CD4-positive, alpha-beta T cell treated with Interleukin-15 for 4 hours (primary cell): ENCODE measurements at regions not wholly inside any gene's neighbourhood (a gene's known extent, or its start where the extent isn't known, plus 50 kb on each side); places are given as distances from the start of the nearest gene placed in this dataset.

Source experiments
- DNase-seq: peaks from one replicate; pipeline ENCODE4 v3.0.0-alpha.2; 2020; ENCODE audit warnings: low spot score

GRCh38 chr22:49640366-49641095, 187.1 kb downstream of the BRD1 start:
- no peak for DNase-seq

DNA sequence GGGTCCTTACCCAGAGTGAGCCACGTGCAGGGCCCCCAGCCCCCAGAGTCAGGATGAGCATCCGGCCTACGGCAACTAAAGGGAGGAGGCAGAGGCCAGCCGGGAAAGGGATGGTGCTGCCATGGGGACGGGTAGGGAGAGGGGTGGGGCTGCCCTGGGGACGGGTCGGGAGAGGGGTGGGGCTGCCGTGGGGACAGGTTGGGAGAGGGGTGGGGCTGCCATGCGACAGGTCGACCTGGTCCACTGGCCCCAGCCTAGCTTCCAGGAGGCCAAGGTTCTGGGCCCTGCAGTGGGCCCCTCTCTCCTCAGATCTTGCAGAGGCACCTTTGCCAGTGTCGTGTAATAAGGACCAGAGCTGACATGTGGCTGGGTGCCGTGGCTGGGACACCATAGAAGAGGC, 187.7 kb downstream of the BRD1 start:
- DNase-seq: no peak

GRCh38 chr22:49638788-49639187, 188.9 kb downstream of the BRD1 start:
- DNase-seq: no peak

- DNase-seq: no peak
Observed at GRCh38 chr22:49638001-49638400, 189.7 kb downstream of the BRD1 start.

DNA sequence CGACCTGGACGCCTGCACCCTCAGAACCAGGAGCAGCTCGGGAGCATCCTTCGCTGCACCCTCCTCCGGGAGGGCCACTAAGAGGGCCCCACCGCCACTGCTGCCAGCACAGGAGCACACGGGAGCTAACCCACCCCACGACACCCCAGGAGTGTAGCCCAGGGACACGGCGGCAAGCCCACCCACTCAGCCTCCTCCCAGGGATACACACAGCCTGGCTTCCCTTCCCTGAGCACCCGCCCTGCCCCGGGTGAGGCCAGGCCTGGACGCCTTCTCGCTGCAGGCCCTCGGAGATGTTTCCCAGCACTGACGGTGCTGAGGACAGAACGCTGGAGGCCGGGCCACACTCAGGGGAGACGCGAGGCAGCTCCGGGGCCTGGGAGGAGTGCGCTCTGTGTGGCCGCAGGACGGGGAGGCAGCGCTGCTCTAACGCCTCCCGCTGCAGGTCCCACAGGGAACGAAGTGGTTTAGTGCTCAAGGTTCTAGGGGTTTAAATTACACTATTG, 190.4 kb downstream of the BRD1 start:
- DNase-seq: no peak

DNA sequence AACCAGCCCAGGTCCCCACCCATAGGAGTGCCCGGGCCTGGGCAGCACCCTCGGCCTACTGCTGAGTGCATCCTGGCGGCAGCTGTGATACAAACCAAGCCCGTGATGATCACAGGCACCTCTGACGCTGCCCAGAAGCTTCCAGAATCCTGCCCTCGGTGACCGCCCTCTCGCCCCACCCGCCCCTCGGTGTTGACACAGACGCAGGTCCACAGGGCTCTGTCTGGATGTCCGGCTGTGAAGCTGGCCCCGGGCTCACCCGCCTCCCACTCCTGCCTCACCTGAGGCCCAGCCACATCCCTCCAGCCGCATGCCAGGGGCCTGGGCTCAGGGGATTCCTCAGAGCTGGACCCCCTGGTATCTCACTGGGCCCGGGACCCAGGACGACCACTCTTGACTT, 191.0 kb downstream of the BRD1 start:
- no peak for DNase-seq

- DNase-seq: no peak
Observed at GRCh38 chr22:49636214-49636613, 191.5 kb downstream of the BRD1 start.

GRCh38 chr22:49634006-49634772, 193.5 kb downstream of the BRD1 start:
- DNase-seq: no peak

DNA sequence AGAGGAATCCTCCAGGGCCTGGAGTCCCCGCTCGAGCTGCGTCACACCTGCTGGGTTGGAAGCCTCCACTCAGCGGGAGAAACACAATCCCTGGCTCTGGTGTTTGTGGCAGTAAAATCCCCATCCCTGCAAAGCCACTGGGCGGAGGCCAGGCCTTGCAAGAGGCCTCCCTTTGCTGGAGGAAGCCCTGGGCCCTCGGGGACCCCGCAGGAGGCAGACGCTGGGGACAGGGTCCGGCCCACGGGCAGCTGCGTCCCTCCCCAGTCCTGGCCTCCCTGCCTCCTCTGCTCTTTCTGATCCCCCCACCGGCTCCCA, 194.7 kb downstream of the BRD1 start:
- no peak for DNase-seq

GRCh38 chr22:49632199-49633009, 195.3 kb downstream of the BRD1 start:
- DNase-seq: no peak

GRCh38 chr22:49630448-49630946, 197.2 kb downstream of the BRD1 start:
- DNase-seq: no peak

GRCh38 chr22:49629586-49630447, 197.9 kb downstream of the BRD1 start:
- DNase-seq: no peak

DNA sequence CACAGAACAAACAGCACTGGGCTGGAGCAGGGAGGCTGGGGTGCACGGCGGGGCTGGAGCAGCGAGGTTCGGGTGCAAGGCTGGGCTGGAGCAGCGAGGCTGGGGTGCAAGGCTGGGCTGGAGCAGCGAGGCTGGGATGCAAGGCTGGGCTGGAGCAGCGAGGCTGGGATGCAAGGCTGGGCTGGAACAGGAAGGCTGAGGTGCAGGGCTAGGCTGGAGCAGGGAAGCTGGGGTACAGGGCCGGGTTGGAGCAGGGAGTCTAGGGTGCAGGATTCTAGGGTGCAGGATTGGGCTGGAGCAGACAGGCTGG, 198.5 kb downstream of the BRD1 start:
- DNase-seq: no peak

GRCh38 chr22:49628391-49629260, 199.0 kb downstream of the BRD1 start:
- DNase-seq: no peak

DNA sequence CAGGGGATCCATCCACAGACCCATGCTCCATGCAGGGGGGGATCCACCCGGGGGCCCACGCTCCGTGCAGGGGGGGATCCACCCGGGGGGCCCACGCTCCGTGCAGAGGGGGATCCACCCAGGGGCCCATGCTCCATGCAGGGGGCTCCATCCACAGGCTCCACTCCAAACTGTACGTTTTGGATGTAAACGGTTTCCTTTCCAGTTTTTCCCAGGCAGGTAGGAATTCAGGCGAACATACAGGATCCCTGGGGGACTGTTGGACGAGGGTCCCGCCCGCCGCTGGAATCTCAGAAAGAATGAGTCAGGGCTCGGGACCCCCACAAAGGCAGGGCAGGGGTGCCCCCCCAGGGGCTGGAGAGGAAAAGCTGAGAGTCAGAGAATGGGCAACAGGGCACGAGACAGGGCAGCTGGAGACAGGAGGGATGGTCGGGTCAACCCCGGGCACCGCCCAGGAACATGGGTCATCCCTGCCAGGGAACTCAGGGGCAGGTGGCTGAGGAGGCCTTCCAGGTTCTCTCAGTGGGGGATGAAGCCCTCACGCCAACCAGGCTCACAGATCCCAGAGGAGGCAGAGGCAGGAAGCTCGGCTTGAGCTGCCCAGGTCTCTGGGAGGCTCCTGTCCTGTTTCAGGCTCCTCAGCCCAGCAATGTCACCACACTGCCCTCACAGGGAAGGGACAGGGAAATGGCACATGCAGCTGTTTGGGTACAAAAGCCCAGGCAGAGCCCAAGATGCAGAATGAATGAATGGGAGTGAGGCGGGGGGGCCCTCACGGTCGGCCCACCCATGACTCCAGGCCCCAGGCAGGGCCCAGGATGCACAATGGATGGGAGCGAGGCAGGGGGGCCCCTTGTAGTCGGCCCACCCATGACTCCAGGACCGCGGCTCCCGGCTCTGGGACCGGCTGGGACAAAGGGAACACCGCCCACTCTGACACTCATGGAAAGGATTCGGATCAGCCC, 200.2 kb downstream of the BRD1 start:
- DNase-seq: no peak

GRCh38 chr22:49626361-49627216, 201.1 kb downstream of the BRD1 start:
- DNase-seq: no peak

DNA sequence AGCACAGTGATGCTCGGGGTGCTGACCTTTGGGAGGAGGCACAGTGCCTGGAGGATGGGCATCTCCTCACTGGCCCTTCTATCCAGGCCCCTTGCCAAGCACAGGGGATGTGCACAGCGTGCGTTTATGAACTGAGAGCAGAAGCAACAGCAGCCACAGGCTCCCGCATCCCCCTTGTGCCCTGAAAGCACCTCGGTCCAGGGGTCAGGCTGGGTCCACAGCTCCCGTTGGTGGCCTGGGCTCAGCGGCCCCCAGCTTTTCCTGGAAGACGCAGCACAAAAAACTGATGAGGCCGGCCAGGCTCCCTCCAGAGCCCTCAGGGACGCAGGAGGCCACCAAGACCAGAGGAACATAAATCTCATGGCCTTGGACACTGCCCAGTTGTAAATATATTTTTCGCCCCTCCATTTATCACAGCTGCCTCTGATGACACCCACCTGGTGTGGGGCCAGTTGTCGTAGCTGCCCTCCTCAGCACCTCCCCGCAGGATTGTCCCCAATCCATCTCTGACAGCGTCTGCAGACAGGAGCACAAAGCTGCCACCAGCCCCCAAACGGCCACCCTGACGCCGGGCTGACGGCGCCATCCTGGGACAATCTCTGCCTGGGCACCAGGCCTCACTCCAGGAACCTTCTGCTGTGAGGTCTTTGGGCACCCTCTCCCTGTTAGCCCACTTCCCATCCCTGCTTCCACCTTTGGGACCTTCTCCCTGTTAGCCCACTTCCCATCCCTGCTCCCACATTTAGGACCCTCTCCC, 203.1 kb downstream of the BRD1 start:
- no peak for DNase-seq

- no peak for DNase-seq
Observed at GRCh38 chr22:49623715-49624114, 204.0 kb downstream of the BRD1 start.
